ENCODE measurements at regions not wholly inside any gene's neighbourhood (a gene's known extent, or its start where the extent isn't known, plus 50 kb on each side); places are given as distances from the start of the nearest gene placed in this dataset.

DNA sequence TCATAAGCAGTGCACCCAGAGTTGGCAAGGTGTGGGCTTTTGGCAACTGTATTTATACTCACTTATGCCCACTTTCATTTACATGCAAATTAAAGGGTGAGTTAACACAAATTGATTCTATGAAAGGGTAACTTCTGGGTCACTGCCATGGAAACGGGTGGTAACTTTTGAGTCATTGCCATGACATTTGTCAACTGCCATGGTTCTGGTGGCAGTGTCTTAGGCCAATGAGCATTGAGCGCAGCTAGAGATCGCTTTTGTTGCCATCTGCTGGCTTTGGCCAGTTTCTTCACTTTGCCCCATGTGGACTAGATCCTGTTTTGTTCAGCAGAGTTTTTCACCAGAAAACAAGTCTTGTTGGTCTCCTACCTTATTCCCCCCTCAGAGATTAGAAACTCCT is 170.8 kb upstream of the NUDT6 start:
- no peak for TF ChIP-seq POLR2A (IDR thresholded peaks at IDR 0.05)
- TF ChIP-seq, protein P1, sequence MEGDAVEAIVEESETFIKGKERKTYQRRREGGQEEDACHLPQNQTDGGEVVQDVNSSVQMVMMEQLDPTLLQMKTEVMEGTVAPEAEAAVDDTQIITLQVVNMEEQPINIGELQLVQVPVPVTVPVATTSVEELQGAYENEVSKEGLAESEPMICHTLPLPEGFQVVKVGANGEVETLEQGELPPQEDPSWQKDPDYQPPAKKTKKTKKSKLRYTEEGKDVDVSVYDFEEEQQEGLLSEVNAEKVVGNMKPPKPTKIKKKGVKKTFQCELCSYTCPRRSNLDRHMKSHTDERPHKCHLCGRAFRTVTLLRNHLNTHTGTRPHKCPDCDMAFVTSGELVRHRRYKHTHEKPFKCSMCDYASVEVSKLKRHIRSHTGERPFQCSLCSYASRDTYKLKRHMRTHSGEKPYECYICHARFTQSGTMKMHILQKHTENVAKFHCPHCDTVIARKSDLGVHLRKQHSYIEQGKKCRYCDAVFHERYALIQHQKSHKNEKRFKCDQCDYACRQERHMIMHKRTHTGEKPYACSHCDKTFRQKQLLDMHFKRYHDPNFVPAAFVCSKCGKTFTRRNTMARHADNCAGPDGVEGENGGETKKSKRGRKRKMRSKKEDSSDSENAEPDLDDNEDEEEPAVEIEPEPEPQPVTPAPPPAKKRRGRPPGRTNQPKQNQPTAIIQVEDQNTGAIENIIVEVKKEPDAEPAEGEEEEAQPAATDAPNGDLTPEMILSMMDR (IDR thresholded peaks at IDR 0.05 in 4 of 5, conservative IDR thresholded peaks at IDR 0.05 in 1 of 5) = no peak

Measured in gastrocnemius medialis (tissue), 4 donors.